Astrocyte (in vitro differentiated cells and primary cell): ENCODE measurements at regions not wholly inside any gene's neighbourhood (a gene's known extent, or its start where the extent isn't known, plus 50 kb on each side); places are given as distances from the start of the nearest gene placed in this dataset.

Experiments
- EZH2 ChIP-seq: IDR thresholded peaks from 2 replicates; pipeline ENCODE4 v1.6.1; 2012; ENCODE audit warnings: mild to moderate bottlenecking, low read length, inconsistent platforms; ENCODE audit not compliant: insufficient read depth
- TF ChIP-seq, protein P1 (sequence below): IDR thresholded peaks from 2 replicates; pipeline ENCODE4 v1.5.1; 2011; ENCODE audit warnings: low read depth, mild to moderate bottlenecking, inconsistent platforms, low read length, moderate library complexity; ENCODE audit not compliant: insufficient read depth

DNA sequence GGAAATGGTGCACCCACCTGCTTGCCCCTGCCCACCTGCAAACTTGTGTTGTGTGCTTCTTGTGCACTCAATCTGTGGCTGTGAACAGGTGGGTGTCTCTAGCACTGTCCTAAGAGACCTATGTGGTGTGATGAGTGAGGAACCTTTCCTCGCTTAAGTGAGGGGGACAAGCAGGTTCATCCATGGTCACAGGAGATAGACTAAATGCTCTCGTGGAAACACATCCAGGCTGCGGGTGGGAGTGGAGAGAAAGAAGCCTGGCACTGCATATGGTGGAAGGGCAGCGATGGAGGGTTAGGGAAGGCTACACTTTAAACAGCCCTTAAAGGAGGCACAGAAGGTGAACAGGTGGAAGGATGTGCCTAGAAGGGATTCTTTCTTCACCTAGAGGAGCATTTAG, 330.9 kb downstream of the CXCL12 start:
- TF ChIP-seq EZH2, result no peak
- TF ChIP-seq, protein P1, sequence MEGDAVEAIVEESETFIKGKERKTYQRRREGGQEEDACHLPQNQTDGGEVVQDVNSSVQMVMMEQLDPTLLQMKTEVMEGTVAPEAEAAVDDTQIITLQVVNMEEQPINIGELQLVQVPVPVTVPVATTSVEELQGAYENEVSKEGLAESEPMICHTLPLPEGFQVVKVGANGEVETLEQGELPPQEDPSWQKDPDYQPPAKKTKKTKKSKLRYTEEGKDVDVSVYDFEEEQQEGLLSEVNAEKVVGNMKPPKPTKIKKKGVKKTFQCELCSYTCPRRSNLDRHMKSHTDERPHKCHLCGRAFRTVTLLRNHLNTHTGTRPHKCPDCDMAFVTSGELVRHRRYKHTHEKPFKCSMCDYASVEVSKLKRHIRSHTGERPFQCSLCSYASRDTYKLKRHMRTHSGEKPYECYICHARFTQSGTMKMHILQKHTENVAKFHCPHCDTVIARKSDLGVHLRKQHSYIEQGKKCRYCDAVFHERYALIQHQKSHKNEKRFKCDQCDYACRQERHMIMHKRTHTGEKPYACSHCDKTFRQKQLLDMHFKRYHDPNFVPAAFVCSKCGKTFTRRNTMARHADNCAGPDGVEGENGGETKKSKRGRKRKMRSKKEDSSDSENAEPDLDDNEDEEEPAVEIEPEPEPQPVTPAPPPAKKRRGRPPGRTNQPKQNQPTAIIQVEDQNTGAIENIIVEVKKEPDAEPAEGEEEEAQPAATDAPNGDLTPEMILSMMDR, result no peak
